GM12873 (cell line): ENCODE measurements at regions not wholly inside any gene's neighbourhood (a gene's known extent, or its start where the extent isn't known, plus 50 kb on each side); places are given as distances from the start of the nearest gene placed in this dataset.

Experiments used
- CTCF ChIP-seq: IDR thresholded peaks from 2 replicates; pipeline ENCODE4 v1.5.1; 2012; ENCODE audit warnings: low read depth, mild to moderate bottlenecking, moderate library complexity, low read length, control low read depth; ENCODE audit not compliant: insufficient read depth; ENCODE audit errors: missing control alignments

- TF ChIP-seq CTCF: no peak
Observed at GRCh38 chr2:181817509-181817908, 74.0 kb upstream of the ITPRID2 start.

GRCh38 chr2:181818058-181818680, 73.4 kb upstream of the ITPRID2 start:
- no peak for TF ChIP-seq CTCF

GRCh38 chr2:181818840-181819239, 72.7 kb upstream of the ITPRID2 start:
- no peak for TF ChIP-seq CTCF

- TF ChIP-seq CTCF: no peak
Observed at GRCh38 chr2:181821049-181821448, 70.5 kb upstream of the ITPRID2 start.

GRCh38 chr2:181822097-181822496, 69.4 kb upstream of the ITPRID2 start:
- no peak for TF ChIP-seq CTCF

GRCh38 chr2:181823405-181823804, 68.1 kb upstream of the ITPRID2 start:
- TF ChIP-seq CTCF: no peak

- TF ChIP-seq CTCF: no peak
Observed at GRCh38 chr2:181828122-181828705, 63.3 kb upstream of the ITPRID2 start.
